ENCODE measurements at regions not wholly inside any gene's neighbourhood (a gene's known extent, or its start where the extent isn't known, plus 50 kb on each side); places are given as distances from the start of the nearest gene placed in this dataset.

DNA sequence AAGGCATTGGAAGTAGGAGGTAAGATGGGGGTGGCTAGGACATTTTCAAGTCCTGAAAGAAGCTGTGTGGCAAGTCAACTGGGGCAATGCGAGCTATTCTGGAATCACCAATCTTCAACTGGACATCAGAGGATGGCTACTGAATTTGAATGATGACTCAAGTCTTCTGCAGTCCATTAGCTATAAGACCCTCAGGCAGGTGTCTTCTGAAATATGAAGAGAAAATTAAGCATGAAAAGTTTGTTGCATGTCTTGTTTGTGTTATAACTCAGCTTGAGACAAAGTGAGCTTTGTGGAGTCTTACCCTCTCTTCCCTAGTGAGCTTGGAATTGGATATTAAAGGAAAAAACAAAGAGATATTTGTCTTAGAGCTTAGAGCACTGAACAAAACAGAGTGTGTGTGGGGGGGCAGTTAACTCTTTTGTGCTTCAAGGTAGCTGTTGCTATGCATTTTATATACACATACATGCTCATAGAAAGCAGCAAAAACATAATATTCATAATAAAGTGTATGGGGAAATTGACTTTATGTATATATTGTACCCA is 979.1 kb downstream of the MCTP2 start:
- H3K27me3 ChIP-seq, result no peaks in the 10 kb centered on the region
- no peak overlapping the region for H3K4me3 ChIP-seq
- DNase-seq, result peak; percentile 45 to 80
- no peaks in the 10 kb centered on the region for H3K9me3 ChIP-seq (replicated peaks)
- no peak overlapping the region; the same call in 1 of the 2 replicates for H3K27ac ChIP-seq
- H3K36me3 ChIP-seq, result no peaks in the 10 kb centered on the region
- H3K4me1 ChIP-seq, result peaks cover 22% of the 10 kb centered on the region

DNA sequence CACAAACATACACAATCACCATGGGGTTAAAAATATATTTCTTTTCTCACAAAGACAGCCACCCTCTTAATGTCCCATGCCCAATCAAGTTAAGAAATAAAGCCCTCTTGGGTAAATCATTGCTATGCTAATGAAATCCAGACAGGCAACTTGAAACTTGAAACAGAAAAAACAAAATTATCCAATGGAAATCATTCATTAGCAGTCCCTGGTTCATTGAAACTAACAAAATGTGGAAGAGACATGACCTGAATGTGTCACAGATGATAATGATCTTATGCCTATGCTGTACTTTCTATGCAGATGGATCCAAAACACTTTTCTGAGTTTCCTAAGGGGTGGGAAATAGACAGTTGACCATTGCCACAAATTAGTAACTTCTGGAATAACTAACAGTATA is 983.7 kb downstream of the MCTP2 start:
- Histone ChIP-seq H3K36me3 (no peaks in the 10 kb centered on the region), H3K27me3 (no peaks in the 10 kb centered on the region), H3K4me1 (peaks cover 14% of the 10 kb centered on the region), H3K27ac (no peak overlapping the region), H3K9me3 (replicated peaks) (no peaks in the 10 kb centered on the region), H3K4me3 (no peak overlapping the region)
- no peak for DNase-seq

GRCh38 chr15:95226835-95227234 is 995.5 kb downstream of the MCTP2 start:
- DNase-seq, result peak; percentile 66 to 76
- Histone ChIP-seq H3K36me3 (no peaks in the 10 kb centered on the region), H3K4me1 (peaks cover 12% of the 10 kb centered on the region), H3K4me3 (no peak overlapping the region), H3K27ac (peak overlapping the region; percentile 47), H3K9me3 (replicated peaks) (no peaks in the 10 kb centered on the region), H3K27me3 (no peaks in the 10 kb centered on the region)

GRCh38 chr15:95227235-95227634 is 995.9 kb downstream of the MCTP2 start:
- H3K36me3 ChIP-seq, result no peaks in the 10 kb centered on the region
- no peak overlapping the region for H3K4me3 ChIP-seq
- peaks cover 12% of the 10 kb centered on the region for H3K4me1 ChIP-seq
- H3K27ac ChIP-seq, result peak overlapping the region; percentile 47
- no peaks in the 10 kb centered on the region for H3K9me3 ChIP-seq (replicated peaks)
- DNase-seq, result peak; percentile 6 to 51
- H3K27me3 ChIP-seq, result no peaks in the 10 kb centered on the region

- no peak for DNase-seq
- Histone ChIP-seq H3K27ac (no peak overlapping the region), H3K36me3 (no peaks in the 10 kb centered on the region), H3K4me3 (no peak overlapping the region), H3K4me1 (peaks cover 12% of the 10 kb centered on the region), H3K27me3 (no peaks in the 10 kb centered on the region), H3K9me3 (replicated peaks) (no peaks in the 10 kb centered on the region)
Observed at GRCh38 chr15:95228856-95229555, 997.6 kb downstream of the MCTP2 start.

GRCh38 chr15:95235033-95235432 is 1003.7 kb downstream of the MCTP2 start:
- 0 out of 2 replicates have a peak, but pooled peaks cover 2% of the 10 kb centered on the region for H3K9me3 ChIP-seq (replicated peaks)
- H3K27ac ChIP-seq, result no peak overlapping the region
- no peaks in the 10 kb centered on the region for H3K27me3 ChIP-seq
- H3K4me3 ChIP-seq, result no peak overlapping the region
- no peaks in the 10 kb centered on the region for H3K4me1 ChIP-seq
- no peaks in the 10 kb centered on the region for H3K36me3 ChIP-seq
- no peak for DNase-seq

DNA sequence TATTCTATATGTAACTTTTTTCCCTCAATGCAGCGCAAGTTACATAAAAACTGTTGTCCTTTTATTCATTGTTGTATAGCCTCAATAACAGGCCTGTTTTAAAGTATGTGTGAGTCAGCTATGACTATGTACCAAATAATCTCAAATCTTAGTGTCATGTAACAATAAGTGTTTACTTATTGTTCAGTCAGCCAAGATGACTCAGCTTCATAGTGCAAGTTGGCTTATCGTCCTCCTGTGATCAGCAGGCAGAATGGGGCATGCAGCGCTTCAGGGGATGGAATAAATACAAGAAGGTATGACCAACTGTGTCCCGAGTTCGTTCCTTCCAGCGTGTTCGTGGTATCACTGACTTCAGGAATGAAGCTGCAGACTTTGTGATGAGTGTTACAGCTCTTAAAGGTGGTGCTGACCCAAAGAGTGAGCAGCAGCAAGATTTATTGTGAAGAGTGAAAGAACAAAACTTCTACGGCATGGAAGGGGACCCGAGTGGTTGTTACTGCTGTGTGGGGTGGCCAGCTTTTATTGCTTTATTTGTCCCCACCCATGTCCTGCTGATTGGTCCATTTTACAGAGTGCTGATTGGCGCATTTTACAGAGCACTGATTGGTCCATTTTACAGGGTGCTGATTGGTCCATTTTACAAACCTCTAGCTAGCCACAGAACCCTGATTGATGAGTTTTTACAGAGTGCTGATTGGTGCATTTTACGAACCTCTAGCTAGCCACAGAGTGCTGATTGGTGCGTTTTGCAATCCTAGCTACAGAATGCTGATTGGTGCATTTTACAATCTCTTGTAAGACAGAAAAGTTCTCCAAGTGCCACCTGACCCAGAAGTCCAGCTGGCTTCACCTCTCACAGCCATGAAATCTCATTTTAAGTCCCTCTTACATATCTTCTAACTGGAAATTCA is 1016.0 kb downstream of the MCTP2 start:
- DNase-seq, result peak; percentile 63 to 64
- no peak overlapping the region for H3K27ac ChIP-seq
- no peak overlapping the region for H3K4me3 ChIP-seq
- H3K4me1 ChIP-seq, result peaks cover 4% of the 10 kb centered on the region
- no peaks in the 10 kb centered on the region for H3K9me3 ChIP-seq (replicated peaks)
- H3K36me3 ChIP-seq, result no peaks in the 10 kb centered on the region
- peaks cover 3% of the 10 kb centered on the region; the same call in 1 of the 2 replicates for H3K27me3 ChIP-seq

DNA sequence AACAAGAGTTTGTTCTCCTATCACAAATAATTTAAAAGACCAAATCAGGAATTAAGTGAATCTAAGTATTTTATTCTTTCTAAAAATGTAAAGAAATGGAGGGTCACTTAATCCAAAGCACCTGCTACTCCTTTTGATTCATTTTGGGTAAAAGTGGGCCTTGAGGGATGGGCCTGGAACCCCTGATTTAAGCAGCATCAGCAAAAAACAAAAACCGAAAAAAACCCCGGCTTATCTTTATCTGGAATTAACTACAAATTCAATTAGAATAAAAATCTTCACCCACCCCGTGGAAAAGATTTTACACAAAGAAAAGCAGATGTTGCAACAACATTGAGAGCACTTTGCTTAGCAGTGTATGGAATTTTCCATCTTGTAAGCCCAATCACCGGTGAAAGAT is 1018.2 kb downstream of the MCTP2 start:
- Histone ChIP-seq H3K27ac (no peak overlapping the region), H3K9me3 (replicated peaks) (no peaks in the 10 kb centered on the region), H3K4me3 (no peak overlapping the region), H3K36me3 (no peaks in the 10 kb centered on the region), H3K4me1 (peaks cover 4% of the 10 kb centered on the region), H3K27me3 (peaks cover 3% of the 10 kb centered on the region; the same call in 1 of the 2 replicates)
- no peak for DNase-seq

DNA sequence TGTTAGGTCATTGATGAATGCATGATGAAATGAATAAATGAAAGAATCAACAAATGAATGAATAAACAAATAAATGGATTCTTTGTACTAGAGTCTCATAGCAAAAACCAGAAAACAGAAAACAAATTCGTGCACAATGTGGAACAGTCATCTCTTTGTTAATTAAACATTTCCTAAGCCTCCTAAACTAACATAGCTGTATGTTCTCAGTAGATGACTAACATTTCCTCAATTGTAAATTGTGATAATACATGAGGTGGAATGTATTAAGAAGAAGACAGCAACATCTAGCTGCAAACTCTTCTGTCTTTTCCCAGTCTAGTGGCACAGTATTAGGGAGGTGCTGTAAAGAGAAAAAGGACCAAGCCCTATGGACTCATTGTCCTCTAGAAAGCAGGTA is 1021.0 kb downstream of the MCTP2 start:
- Histone ChIP-seq H3K4me1 (no peaks in the 10 kb centered on the region), H3K9me3 (replicated peaks) (no peaks in the 10 kb centered on the region), H3K36me3 (no peaks in the 10 kb centered on the region), H3K4me3 (no peak overlapping the region), H3K27ac (no peak overlapping the region), H3K27me3 (no peaks in the 10 kb centered on the region)
- no peak for DNase-seq

GRCh38 chr15:95254263-95254662 is 1022.9 kb downstream of the MCTP2 start:
- H3K27me3 ChIP-seq, result no peaks in the 10 kb centered on the region
- no peaks in the 10 kb centered on the region for H3K9me3 ChIP-seq (replicated peaks)
- DNase-seq, result no peak
- H3K27ac ChIP-seq, result no peak overlapping the region
- H3K4me3 ChIP-seq, result no peak overlapping the region
- no peaks in the 10 kb centered on the region for H3K36me3 ChIP-seq
- H3K4me1 ChIP-seq, result no peaks in the 10 kb centered on the region

DNA sequence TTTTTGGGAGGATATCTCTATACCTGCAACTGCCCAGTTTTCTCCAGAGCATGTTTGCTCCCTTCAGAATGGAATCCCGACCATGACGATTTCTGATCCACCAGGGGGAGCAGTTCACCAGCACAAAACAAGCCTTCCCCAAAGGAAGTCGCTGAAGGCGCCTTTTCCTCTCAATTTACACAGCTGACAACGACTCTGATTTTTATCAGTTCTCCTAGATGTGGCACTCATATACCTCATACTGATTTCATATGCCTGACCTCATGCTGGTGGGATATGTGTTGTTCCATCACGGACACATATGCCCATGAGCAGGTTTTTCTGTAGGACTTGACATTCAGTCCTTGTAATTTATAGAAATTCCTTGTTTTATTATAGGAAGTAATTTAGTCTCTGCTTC is 1028.2 kb downstream of the MCTP2 start:
- Histone ChIP-seq H3K9me3 (replicated peaks) (0 out of 2 replicates have a peak, but pooled peaks cover 3% of the 10 kb centered on the region), H3K4me3 (peak overlapping the region; percentile 40), H3K36me3 (no peaks in the 10 kb centered on the region), H3K27ac (peak overlapping the region; percentile 74), H3K27me3 (no peaks in the 10 kb centered on the region), H3K4me1 (peaks cover 11% of the 10 kb centered on the region)
- DNase-seq, result peak; percentile 83 to 95

GRCh38 chr15:95259965-95260364 is 1028.6 kb downstream of the MCTP2 start:
- 0 out of 2 replicates have a peak, but pooled peaks cover 3% of the 10 kb centered on the region for H3K9me3 ChIP-seq (replicated peaks)
- H3K27me3 ChIP-seq, result no peaks in the 10 kb centered on the region
- no peaks in the 10 kb centered on the region for H3K36me3 ChIP-seq
- H3K4me3 ChIP-seq, result peak overlapping the region; percentile 40
- peak; percentile 82 to 94 for DNase-seq
- peak overlapping the region; percentile 74 for H3K27ac ChIP-seq
- H3K4me1 ChIP-seq, result peaks cover 11% of the 10 kb centered on the region

DNA sequence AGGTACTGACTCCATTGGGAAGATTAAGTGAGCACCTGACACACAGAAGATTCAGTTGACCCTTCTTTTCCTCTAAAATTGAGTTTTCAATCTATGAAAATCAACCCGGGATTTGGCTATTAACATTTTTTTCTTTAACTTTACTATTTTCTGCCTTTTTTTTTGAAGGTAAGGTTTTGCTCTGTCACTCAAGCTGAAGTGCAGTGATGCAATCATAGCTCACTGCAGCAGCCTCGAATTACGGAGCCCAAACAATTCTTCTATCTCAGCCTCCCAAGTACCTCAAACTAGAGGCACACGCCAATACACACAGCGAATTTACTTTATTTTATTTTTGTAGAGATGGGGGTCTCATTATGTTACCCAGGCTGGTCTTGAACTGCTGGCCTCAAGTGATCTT is 1029.5 kb downstream of the MCTP2 start:
- Histone ChIP-seq H3K4me1 (peaks cover 11% of the 10 kb centered on the region), H3K27me3 (no peaks in the 10 kb centered on the region), H3K27ac (no peak overlapping the region), H3K9me3 (replicated peaks) (0 out of 2 replicates have a peak, but pooled peaks cover 3% of the 10 kb centered on the region), H3K36me3 (no peaks in the 10 kb centered on the region), H3K4me3 (no peak overlapping the region)
- DNase-seq, result no peak

DNA sequence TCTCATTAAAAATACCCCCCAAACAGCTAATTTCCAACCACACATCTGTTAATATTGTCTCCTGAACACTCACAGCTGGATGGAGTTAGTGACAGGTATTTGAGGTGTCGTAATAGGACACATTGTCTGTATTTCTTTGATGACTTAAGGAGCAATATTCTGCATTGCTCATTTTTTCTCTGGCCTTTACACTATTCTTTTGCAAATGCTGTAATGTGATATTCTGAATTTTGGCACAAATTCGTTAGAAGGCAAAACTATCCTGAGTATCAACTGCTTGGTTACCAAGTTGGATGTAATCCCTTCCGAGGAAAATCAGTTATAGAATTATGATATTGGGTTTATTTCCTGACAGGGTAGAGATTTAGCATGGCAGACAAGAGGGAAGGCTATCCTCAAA is 1030.2 kb downstream of the MCTP2 start:
- H3K27ac ChIP-seq, result no peak overlapping the region
- no peaks in the 10 kb centered on the region for H3K27me3 ChIP-seq
- no peaks in the 10 kb centered on the region for H3K36me3 ChIP-seq
- H3K4me1 ChIP-seq, result peaks cover 11% of the 10 kb centered on the region
- no peak overlapping the region for H3K4me3 ChIP-seq
- DNase-seq, result no peak
- H3K9me3 ChIP-seq (replicated peaks), result 0 out of 2 replicates have a peak, but pooled peaks cover 3% of the 10 kb centered on the region

DNA sequence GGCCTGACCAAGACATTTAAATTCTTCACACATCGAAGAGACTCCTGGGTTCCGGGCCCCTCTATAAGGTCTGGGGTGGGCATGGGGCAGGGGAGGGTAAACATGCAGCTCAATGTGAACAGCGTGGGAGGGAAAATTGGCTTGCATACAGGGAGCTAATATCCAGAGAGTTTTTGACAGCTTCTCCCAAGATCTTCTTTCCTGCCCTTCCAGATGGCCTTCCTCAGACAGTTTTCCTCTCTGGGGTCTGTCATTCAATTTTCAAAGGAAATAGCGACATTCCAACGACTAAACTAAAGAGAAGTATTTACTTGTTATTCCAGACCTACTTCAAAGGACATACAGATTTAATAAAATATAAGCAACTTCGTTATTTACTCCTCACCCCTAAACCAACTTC is 1030.6 kb downstream of the MCTP2 start:
- peaks cover 11% of the 10 kb centered on the region for H3K4me1 ChIP-seq
- H3K9me3 ChIP-seq (replicated peaks), result 0 out of 2 replicates have a peak, but pooled peaks cover 3% of the 10 kb centered on the region
- DNase-seq, result no peak
- no peak overlapping the region for H3K27ac ChIP-seq
- H3K27me3 ChIP-seq, result no peaks in the 10 kb centered on the region
- no peaks in the 10 kb centered on the region for H3K36me3 ChIP-seq
- no peak overlapping the region for H3K4me3 ChIP-seq
